GM23248 (cell line): ENCODE measurements at regions not wholly inside any gene's neighbourhood (a gene's known extent, or its start where the extent isn't known, plus 50 kb on each side); places are given as distances from the start of the nearest gene placed in this dataset.

ENCODE experiments used
- DNase-seq: peaks from one replicate; pipeline ENCODE4 v3.0.0-alpha.2; 2015
- H2AFZ ChIP-seq: fragments of 200-600 bp; sonication (generic); 2 replicates; pipeline ENCODE4 v1.6.1; 2016; ENCODE audit warnings: antibody characterized with exemption
- H3F3A ChIP-seq: fragments of 200-600 bp; sonication (generic); 2 replicates; pipeline ENCODE4 v1.6.1; 2016; ENCODE audit warnings: mild to moderate bottlenecking, antibody characterized with exemption, mixed run types; ENCODE audit not compliant: insufficient read depth
- H3K27ac ChIP-seq: fragments of 200-600 bp; sonication (generic); 2 replicates; pipeline ENCODE4 v1.5.1; 2016; ENCODE audit warnings: mild to moderate bottlenecking
- H3K27me3 ChIP-seq: fragments of 200-600 bp; sonication (generic); replicated peaks from 2 replicates; pipeline ENCODE4 v1.6.1; 2016; ENCODE audit warnings: mild to moderate bottlenecking; ENCODE audit not compliant: insufficient read depth
- H3K36me3 ChIP-seq: fragments of 200-600 bp; sonication (generic); 2 replicates; pipeline ENCODE4 v1.6.1; 2016; ENCODE audit warnings: low read depth, mild to moderate bottlenecking
- H3K4me1 ChIP-seq: fragments of 200-600 bp; sonication (generic); 2 replicates; pipeline ENCODE4 v1.6.1; 2016; ENCODE audit warnings: mild to moderate bottlenecking; ENCODE audit not compliant: insufficient read depth
- H3K4me2 ChIP-seq: fragments of 200-600 bp; sonication (generic); one replicate; pipeline ENCODE4 v1.6.1; 2016; ENCODE audit warnings: mild to moderate bottlenecking; ENCODE audit not compliant: unreplicated experiment
- H3K4me3 ChIP-seq: fragments of 200-600 bp; sonication (generic); 2 replicates; pipeline ENCODE4 v1.5.1; 2016; ENCODE audit warnings: mild to moderate bottlenecking
- H3K79me2 ChIP-seq: fragments of 200-600 bp; sonication (generic); 2 replicates; pipeline ENCODE4 v1.6.1; 2016; ENCODE audit warnings: mild to moderate bottlenecking; ENCODE audit not compliant: insufficient read depth
- H3K9ac ChIP-seq: fragments of 200-600 bp; sonication (generic); 2 replicates; pipeline ENCODE4 v1.6.1; 2016; ENCODE audit warnings: mild to moderate bottlenecking
- H3K9me2 ChIP-seq: fragments of 200-600 bp; sonication (generic); 2 replicates; pipeline ENCODE4 v1.6.1; 2016; ENCODE audit warnings: mixed run types, mild to moderate bottlenecking, moderate library complexity; ENCODE audit not compliant: insufficient read depth
- H3K9me3 ChIP-seq: fragments of 200-600 bp; sonication (generic); one replicate; pipeline ENCODE4 v1.6.1; 2017; ENCODE audit warnings: low read depth
- H4K20me1 ChIP-seq: fragments of 200-600 bp; sonication (generic); 2 replicates; pipeline ENCODE4 v1.6.0; 2016; ENCODE audit not compliant: insufficient read depth
- EZH2 ChIP-seq: fragments of 200-600 bp; sonication (generic); IDR thresholded peaks from 2 replicates; pipeline ENCODE4 v1.6.1; 2018; ENCODE audit warnings: antibody characterized with exemption, mild to moderate bottlenecking; ENCODE audit not compliant: insufficient read depth, poor library complexity, severe bottlenecking
- EZH2phosphoT487 ChIP-seq: fragments of 200-600 bp; sonication (generic); IDR thresholded peaks from 2 replicates; pipeline ENCODE4 v1.6.1; 2018; ENCODE audit warnings: antibody characterized with exemption, moderate library complexity, mild to moderate bottlenecking, low read depth; ENCODE audit not compliant: insufficient read depth
- WGBS, 2 experiments: methylation state at CpG; one replicate each; pipeline ENCODE4 v1.1.6; 2015 to 2017; ENCODE audit warnings: low lambda C conversion rate in 2 of 2, low coverage in 1 of 2; ENCODE audit errors: missing lambda C conversion rate in 2 of 2; 5-methylcytosine and 5-hydroxymethylcytosine counted together
- in situ Hi-C: fragments of 300-500 bp; cut with MboI; formaldehyde crosslinking; loops from 2 replicates; pipeline ENCODE4 v1.15.0; 2020

- no peak overlapping the region for H3K4me2 ChIP-seq
- no peak overlapping the region for H2AFZ ChIP-seq
- in situ Hi-C loops = no loop called here
- no peaks in the 10 kb centered on the region for H3K4me1 ChIP-seq
- H3K36me3 ChIP-seq = no peaks in the 10 kb centered on the region
- H4K20me1 ChIP-seq = no peaks in the 10 kb centered on the region
- H3K9me3 ChIP-seq = no peaks in the 10 kb centered on the region
- peak; percentile 24 for DNase-seq
- no peaks in the 10 kb centered on the region for H3F3A ChIP-seq
- no peak overlapping the region for H3K4me3 ChIP-seq
- H3K79me2 ChIP-seq = no peaks in the 10 kb centered on the region
- WGBS, 2 experiments = 9 to 10% methylated on average over 2 to 3 of the region's 3 CpGs
- H3K9me2 ChIP-seq = no peaks in the 10 kb centered on the region
- H3K27me3 ChIP-seq = no peaks in the 10 kb centered on the region
- TF ChIP-seq EZH2phosphoT487 (no peak), EZH2 (no peak)
- H3K9ac ChIP-seq = no peak overlapping the region
- H3K27ac ChIP-seq = no peak overlapping the region
Measured at GRCh38 chrX:85627363-85627762, 247.9 kb upstream of the POF1B start.

DNA sequence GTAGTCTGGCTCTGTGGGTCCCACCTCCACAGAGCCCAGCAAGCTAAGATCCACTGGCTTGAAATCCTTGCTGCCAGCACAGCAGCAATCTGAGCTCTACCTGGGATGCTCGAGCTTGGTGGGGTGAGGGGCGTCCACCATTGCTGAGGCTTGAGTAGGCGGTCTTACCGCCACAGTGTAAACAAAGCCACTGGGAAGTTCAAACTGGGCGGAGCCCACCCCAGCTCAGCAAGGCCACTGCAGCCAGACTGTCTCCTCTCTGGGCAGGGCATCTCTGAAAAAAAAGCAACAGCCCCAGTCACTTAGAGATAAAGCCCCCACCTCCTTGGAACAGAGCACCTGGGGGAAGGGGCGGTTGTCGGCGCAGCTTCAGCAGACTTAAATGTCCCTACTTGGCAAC lies 243.2 kb upstream of the POF1B start:
- H3K9ac ChIP-seq = no peak overlapping the region
- TF ChIP-seq EZH2 (no peak), EZH2phosphoT487 (no peak)

DNA sequence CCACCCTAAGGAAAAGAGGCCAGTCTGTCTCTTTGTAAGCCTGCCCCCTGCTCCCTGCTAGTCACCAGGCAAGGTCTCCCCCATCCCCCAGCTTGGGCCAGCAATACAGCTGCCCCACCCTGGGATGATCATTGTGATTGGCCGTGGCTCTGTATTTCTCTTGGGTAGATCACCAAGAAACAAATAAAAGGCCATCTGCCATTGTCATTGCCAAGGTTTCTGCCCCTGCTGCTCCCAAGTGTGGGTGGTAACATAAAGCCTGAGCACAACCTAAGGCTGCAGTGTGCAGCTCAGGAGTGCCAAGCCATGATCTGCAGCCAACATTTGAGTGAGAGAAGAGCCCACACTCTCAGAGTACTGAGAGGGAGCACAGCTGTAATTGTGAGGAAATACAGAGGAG lies 241.0 kb upstream of the POF1B start:
- no peak for DNase-seq
- in situ Hi-C loops = no loop called here

More for the DNA sequence above, 243.2 kb upstream of the POF1B start:
- no peaks in the 10 kb centered on the region for H3K9me2 ChIP-seq
- H3K4me2 ChIP-seq = no peak overlapping the region
- no peaks in the 10 kb centered on the region for H3F3A ChIP-seq
- no peaks in the 10 kb centered on the region for H4K20me1 ChIP-seq
- H3K27me3 ChIP-seq = no peaks in the 10 kb centered on the region
- no peaks in the 10 kb centered on the region for H3K9me3 ChIP-seq
- no peaks in the 10 kb centered on the region for H3K79me2 ChIP-seq
- no peak overlapping the region for H3K27ac ChIP-seq
- H3K4me3 ChIP-seq = no peak overlapping the region
- in situ Hi-C loops = no loop called here
- H3K4me1 ChIP-seq = no peaks in the 10 kb centered on the region
- no peaks in the 10 kb centered on the region for H3K36me3 ChIP-seq
- no peak overlapping the region for H2AFZ ChIP-seq
- 57 to 62% methylated on average over 8 of the region's 8 CpGs for WGBS, 2 experiments
- DNase-seq = no peak

DNA sequence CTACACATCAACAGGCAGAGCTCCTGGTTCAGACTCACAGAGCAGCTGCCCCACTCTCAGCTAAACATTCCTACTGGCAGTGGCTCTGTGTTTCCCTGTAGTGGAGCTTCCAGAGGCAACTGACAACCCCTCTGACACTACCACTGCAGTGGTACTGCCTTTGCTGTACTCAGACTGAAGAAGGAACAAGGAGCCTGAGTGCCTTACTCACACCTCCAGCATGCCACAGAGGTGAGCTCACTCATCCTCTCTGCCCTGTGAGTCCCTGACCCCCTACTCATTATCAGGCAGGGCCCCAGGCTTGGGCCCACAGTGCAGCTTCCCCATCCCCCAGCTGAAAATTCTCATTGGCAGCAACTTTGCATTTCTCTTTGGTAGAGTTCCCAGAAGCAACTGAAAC lies 240.5 kb upstream of the POF1B start:
- H3K27ac ChIP-seq = no peak overlapping the region
- no peak overlapping the region for H2AFZ ChIP-seq
- no peaks in the 10 kb centered on the region for H3K79me2 ChIP-seq
- no peaks in the 10 kb centered on the region for H4K20me1 ChIP-seq
- H3K9me2 ChIP-seq = no peaks in the 10 kb centered on the region
- H3K4me1 ChIP-seq = no peaks in the 10 kb centered on the region
- no peaks in the 10 kb centered on the region for H3F3A ChIP-seq
- no peak for TF ChIP-seq EZH2
- no peak for TF ChIP-seq EZH2phosphoT487
- H3K36me3 ChIP-seq = no peaks in the 10 kb centered on the region
- H3K4me2 ChIP-seq = no peak overlapping the region
- H3K9me3 ChIP-seq = no peaks in the 10 kb centered on the region
- in situ Hi-C loops = no loop called here
- no peaks in the 10 kb centered on the region for H3K27me3 ChIP-seq
- no peak overlapping the region for H3K9ac ChIP-seq
- no peak for DNase-seq
- H3K4me3 ChIP-seq = no peak overlapping the region

More for the DNA sequence above, 241.0 kb upstream of the POF1B start:
- H3K27ac ChIP-seq = no peak overlapping the region
- no peak overlapping the region for H2AFZ ChIP-seq
- 14 to 29% methylated on average over 1 of the region's 1 CpG for WGBS, 2 experiments
- H3K4me2 ChIP-seq = no peak overlapping the region
- no peaks in the 10 kb centered on the region for H3K79me2 ChIP-seq
- no peaks in the 10 kb centered on the region for H4K20me1 ChIP-seq
- no peaks in the 10 kb centered on the region for H3K4me1 ChIP-seq
- H3K9me2 ChIP-seq = no peaks in the 10 kb centered on the region
- no peaks in the 10 kb centered on the region for H3K36me3 ChIP-seq
- H3K27me3 ChIP-seq = no peaks in the 10 kb centered on the region
- no peak overlapping the region for H3K9ac ChIP-seq
- H3F3A ChIP-seq = no peaks in the 10 kb centered on the region
- H3K4me3 ChIP-seq = no peak overlapping the region
- H3K9me3 ChIP-seq = no peaks in the 10 kb centered on the region
- no peak for TF ChIP-seq EZH2phosphoT487

GRCh38 chrX:85611926-85612325 lies 232.5 kb upstream of the POF1B start:
- Histone ChIP-seq H3K79me2 (no peaks in the 10 kb centered on the region), H3K27ac (no peak overlapping the region), H3F3A (no peaks in the 10 kb centered on the region), H2AFZ (no peak overlapping the region), H4K20me1 (no peaks in the 10 kb centered on the region), H3K4me2 (no peak overlapping the region), H3K9me3 (no peaks in the 10 kb centered on the region), H3K4me3 (no peak overlapping the region), H3K9me2 (no peaks in the 10 kb centered on the region), H3K27me3 (no peaks in the 10 kb centered on the region), H3K36me3 (no peaks in the 10 kb centered on the region), H3K9ac (no peak overlapping the region), H3K4me1 (no peaks in the 10 kb centered on the region)
- TF ChIP-seq EZH2 = no peak
- TF ChIP-seq EZH2phosphoT487 = no peak
- in situ Hi-C loops = no loop called here
- DNase-seq = peak; percentile 21
